ENCODE measurements at regions not wholly inside any gene's neighbourhood (a gene's known extent, or its start where the extent isn't known, plus 50 kb on each side); places are given as distances from the start of the nearest gene placed in this dataset.

DNA sequence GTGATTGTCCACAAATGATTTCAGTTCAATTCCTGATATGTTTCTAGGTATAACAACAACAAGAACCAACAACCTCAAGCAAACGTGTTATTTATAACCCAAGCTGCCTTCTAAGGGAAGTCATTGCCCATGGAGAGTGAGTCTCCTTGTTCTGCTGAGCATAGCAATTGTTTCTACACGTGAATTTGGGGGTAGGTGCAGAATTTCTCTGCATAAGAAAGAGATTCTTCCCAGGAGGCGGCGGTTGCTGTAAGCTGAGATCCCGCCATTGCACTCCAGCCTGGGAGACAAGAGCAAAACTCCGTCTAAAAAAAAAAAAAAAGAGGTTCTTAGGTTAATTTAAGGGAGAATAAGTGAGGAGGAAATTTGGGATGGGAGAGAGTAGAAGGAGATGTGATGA is 226.5 kb upstream of the PELI2 start:
- TF ChIP-seq, protein P1, sequence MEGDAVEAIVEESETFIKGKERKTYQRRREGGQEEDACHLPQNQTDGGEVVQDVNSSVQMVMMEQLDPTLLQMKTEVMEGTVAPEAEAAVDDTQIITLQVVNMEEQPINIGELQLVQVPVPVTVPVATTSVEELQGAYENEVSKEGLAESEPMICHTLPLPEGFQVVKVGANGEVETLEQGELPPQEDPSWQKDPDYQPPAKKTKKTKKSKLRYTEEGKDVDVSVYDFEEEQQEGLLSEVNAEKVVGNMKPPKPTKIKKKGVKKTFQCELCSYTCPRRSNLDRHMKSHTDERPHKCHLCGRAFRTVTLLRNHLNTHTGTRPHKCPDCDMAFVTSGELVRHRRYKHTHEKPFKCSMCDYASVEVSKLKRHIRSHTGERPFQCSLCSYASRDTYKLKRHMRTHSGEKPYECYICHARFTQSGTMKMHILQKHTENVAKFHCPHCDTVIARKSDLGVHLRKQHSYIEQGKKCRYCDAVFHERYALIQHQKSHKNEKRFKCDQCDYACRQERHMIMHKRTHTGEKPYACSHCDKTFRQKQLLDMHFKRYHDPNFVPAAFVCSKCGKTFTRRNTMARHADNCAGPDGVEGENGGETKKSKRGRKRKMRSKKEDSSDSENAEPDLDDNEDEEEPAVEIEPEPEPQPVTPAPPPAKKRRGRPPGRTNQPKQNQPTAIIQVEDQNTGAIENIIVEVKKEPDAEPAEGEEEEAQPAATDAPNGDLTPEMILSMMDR (IDR thresholded peaks at IDR 0.05), result no peak
- no peak overlapping the region for H3K4me3 ChIP-seq
- H3K4me1 ChIP-seq, result no peaks in the 10 kb centered on the region
- intact Hi-C loops (cut with DNase I; ENCODE audit: low total_unique reads), result no loop called here
- H3K27ac ChIP-seq, result no peak overlapping the region
- DNase-seq, result no peak
- no peaks in the 10 kb centered on the region for H3K36me3 ChIP-seq
- H3K27me3 ChIP-seq, result no peaks in the 10 kb centered on the region
- no peaks in the 10 kb centered on the region for H3K9me3 ChIP-seq

DNA sequence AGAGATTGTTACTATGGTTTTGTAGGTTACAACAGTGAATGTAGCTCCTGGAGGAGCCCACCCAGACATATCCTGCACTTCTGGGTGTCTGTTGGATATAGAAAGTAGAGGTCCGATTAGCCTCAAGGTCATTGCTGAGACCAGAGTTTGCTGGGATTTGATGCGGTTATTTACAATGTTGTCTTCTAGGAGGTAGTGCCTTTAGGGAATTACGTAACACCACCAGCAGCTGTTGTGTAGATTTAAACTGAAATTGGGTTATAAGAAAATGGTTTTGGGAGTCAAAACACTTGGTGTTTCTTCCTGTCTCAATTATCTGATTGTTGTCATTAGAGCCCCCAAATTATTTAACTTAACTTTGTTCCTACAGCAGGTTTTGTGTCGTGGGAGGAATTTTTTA is 225.3 kb upstream of the PELI2 start:
- DNase-seq, result no peak
- H3K27me3 ChIP-seq, result no peaks in the 10 kb centered on the region
- H3K27ac ChIP-seq, result no peak overlapping the region
- TF ChIP-seq, protein P1 (IDR thresholded peaks at IDR 0.05), result no peak
- H3K9me3 ChIP-seq, result no peaks in the 10 kb centered on the region
- H3K36me3 ChIP-seq, result no peaks in the 10 kb centered on the region
- intact Hi-C loops (cut with DNase I; ENCODE audit: low total_unique reads), result no loop called here
- no peak overlapping the region for H3K4me3 ChIP-seq
- H3K4me1 ChIP-seq, result no peaks in the 10 kb centered on the region

DNA sequence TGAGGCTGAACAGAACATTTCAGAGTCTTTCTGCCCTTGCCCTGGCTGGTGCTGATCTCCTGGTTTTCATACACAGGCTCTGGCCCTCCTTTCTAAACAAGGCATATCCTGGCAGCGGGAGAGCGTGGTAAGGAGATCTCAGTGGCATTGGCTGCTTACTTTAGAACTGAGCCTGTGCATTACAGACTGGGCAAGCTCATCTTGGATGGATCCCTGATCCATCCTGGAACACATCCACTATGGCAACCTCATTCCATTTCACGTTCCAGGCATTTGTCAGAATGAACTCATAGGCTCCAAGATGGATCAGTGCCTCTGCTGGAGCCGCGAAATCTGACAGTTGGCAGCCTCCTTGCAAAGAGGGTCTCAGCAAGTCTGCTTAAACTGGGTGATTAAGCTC is 224.5 kb upstream of the PELI2 start:
- intact Hi-C loops (cut with DNase I; ENCODE audit: low total_unique reads), result no loop called here

DNA sequence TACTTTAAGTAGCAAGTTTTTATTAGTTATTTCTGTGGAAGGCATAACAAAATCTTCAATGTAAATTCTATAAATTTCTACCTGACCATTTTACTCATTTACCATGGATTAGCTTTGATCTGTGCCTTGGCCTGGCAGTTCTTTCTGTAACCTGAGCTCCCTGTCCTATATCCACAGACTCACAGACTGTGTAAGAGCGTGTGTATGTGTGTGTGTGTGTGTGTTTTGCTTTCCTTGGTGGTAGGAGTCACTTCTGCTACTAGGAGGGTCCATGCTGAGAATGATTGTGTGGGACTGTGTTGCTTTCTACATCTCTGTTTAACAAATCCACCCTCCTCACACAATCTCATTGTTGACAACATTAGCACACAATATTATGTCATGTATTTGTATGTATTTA is 221.2 kb upstream of the PELI2 start:
- TF ChIP-seq, protein P1 (IDR thresholded peaks at IDR 0.05), result no peak
- intact Hi-C loops (cut with DNase I; ENCODE audit: low total_unique reads), result no loop called here
- no peaks in the 10 kb centered on the region for H3K27me3 ChIP-seq
- no peak overlapping the region for H3K27ac ChIP-seq
- H3K9me3 ChIP-seq, result no peaks in the 10 kb centered on the region
- no peak overlapping the region for H3K4me3 ChIP-seq
- DNase-seq, result no peak
- no peaks in the 10 kb centered on the region for H3K36me3 ChIP-seq
- H3K4me1 ChIP-seq, result no peaks in the 10 kb centered on the region

More for the DNA sequence above, 224.5 kb upstream of the PELI2 start:
- Histone ChIP-seq H3K9me3 (no peaks in the 10 kb centered on the region), H3K4me3 (no peak overlapping the region), H3K4me1 (no peaks in the 10 kb centered on the region), H3K27ac (no peak overlapping the region), H3K27me3 (no peaks in the 10 kb centered on the region), H3K36me3 (no peaks in the 10 kb centered on the region)
- TF ChIP-seq, protein P1 (IDR thresholded peaks at IDR 0.05), result no peak
- no peak for DNase-seq

DNA sequence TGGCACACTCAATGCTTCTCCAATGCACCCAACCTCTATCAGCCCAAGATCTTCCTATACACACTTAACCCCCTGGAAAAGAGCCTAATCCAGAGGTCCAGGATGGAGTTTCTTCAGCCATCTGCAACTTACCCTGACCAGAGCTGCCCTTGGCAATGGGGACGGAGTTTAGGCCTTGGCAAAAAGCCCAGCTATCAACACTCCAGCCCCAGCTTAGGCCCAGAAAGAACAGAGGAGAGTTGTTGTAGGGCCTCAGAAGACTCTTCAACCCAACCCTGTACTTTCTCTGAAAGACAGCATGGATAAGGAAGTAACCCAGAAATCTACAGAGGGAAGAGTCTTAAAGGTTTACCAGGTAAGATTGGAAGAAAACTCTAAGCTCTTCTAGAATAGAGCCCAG is 219.3 kb upstream of the PELI2 start:
- no peaks in the 10 kb centered on the region for H3K9me3 ChIP-seq
- H3K4me3 ChIP-seq, result no peak overlapping the region
- TF ChIP-seq, protein P1 (IDR thresholded peaks at IDR 0.05), result no peak
- intact Hi-C loops (cut with DNase I; ENCODE audit: low total_unique reads), result no loop called here
- no peak overlapping the region for H3K27ac ChIP-seq
- no peak for DNase-seq
- no peaks in the 10 kb centered on the region for H3K36me3 ChIP-seq
- no peaks in the 10 kb centered on the region for H3K27me3 ChIP-seq
- no peaks in the 10 kb centered on the region for H3K4me1 ChIP-seq

DNA sequence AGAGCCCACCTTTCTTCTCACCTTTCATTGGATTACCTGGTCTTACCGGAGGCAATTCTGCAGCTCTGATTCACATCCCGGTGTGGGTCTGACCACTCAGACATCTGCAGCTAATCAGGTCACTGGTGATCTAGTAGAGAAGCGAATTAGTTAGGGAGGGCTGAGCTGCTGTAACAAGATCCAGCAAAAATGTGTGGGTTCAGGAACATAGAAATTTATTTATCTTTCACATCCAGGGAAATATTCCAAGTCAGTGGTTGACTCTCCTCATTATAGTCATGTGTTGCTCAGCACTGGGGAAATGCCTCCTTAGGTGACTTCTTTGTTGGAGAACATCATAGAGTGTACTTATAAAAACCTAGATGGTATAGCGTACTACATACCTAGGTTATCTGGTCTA is 218.7 kb upstream of the PELI2 start:
- Histone ChIP-seq H3K4me1 (no peaks in the 10 kb centered on the region), H3K9me3 (no peaks in the 10 kb centered on the region), H3K36me3 (no peaks in the 10 kb centered on the region), H3K27me3 (no peaks in the 10 kb centered on the region), H3K4me3 (no peak overlapping the region), H3K27ac (no peak overlapping the region)
- DNase-seq, result no peak
- TF ChIP-seq, protein P1 (IDR thresholded peaks at IDR 0.05), result no peak
- intact Hi-C loops (cut with DNase I; ENCODE audit: low total_unique reads), result no loop called here

Data from tibial artery (tissue), 4 donors.